ENCODE measurements at regions not wholly inside any gene's neighbourhood (a gene's known extent, or its start where the extent isn't known, plus 50 kb on each side); places are given as distances from the start of the nearest gene placed in this dataset.

- TF ChIP-seq CTCF (optimal IDR thresholded peaks at IDR 0.05 in 1 of 3, IDR thresholded peaks at IDR 0.05 in 1 of 3, conservative IDR thresholded peaks at IDR 0.05 in 1 of 3; ENCODE audit: extremely low read depth in 1 of 3, insufficient read depth in 2 of 3, low read length in 3 of 3) (no peak), EZH2 (IDR thresholded peaks at IDR 0.05; ENCODE audit: low read length) (no peak)
Measured at GRCh38 chr4:167722487-167722808, 369.9 kb upstream of the ANXA10 start.

All from keratinocyte (primary cell).